ENCODE measurements at regions not wholly inside any gene's neighbourhood (a gene's known extent, or its start where the extent isn't known, plus 50 kb on each side); places are given as distances from the start of the nearest gene placed in this dataset.

- no peak for DNase-seq
- Histone ChIP-seq H3K27me3 (peaks cover 21% of the 10 kb centered on the region), H3K27ac (no peak overlapping the region), H3K4me3 (no peak overlapping the region), H3K36me3 (no peaks in the 10 kb centered on the region), H3K4me1 (no peaks in the 10 kb centered on the region), H3K9me3 (no peaks in the 10 kb centered on the region)
- in situ Hi-C loops (cut with MboI; ENCODE audit: low pct_ligation_motif_present in 1 of 4, low pct_unique_long_range_greater_than_20kb in 1 of 4, low sequenced_read_pairs in 3 of 4): no loop called here
- TF ChIP-seq POLR2A (IDR thresholded peaks at IDR 0.05): no peak
- TF ChIP-seq EP300 (IDR thresholded peaks at IDR 0.05; ENCODE audit: low read depth): no peak
- no peak for TF ChIP-seq CTCF (IDR thresholded peaks at IDR 0.05)
- no peak for TF ChIP-seq POLR2AphosphoS5 (IDR thresholded peaks at IDR 0.05)
- intact Hi-C loops (cut with DNase I; ENCODE audit: low total_unique reads): no loop called here
- 86 to 87% methylated on average over 1 to 5 of the region's 5 CpGs for WGBS, 2 donors (ENCODE audit: low coverage in 1 of 2)
These were observed 58.5 kb upstream of the CCDC167 start for GRCh38 chr6:37558168-37558567.

DNA sequence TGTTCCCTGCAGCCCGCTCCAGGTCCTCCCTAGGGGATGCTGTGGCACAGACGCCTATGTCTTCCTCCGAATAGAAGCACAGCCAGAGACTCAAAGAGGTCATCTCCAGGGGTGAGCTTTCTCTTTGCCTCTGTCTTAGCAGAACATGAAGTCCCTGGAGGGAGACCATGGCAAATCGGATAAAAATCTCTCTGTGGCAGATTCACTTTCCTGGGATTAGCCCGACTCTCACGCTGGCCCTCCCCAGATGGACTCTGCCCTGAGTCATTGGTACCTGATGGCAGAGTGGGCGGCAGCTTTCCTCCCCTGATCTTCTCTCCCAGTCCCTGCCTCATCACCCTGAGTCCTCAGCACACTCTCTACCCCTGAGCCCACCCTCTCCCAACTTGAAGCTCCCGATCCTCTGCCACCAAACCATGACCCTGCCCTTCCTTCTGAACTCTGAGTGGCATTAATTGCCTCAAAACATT lies 58.0 kb upstream of the CCDC167 start:
- Histone ChIP-seq H3K4me3 (no peak overlapping the region), H3K36me3 (no peaks in the 10 kb centered on the region), H3K27ac (no peak overlapping the region), H3K9me3 (no peaks in the 10 kb centered on the region), H3K4me1 (no peaks in the 10 kb centered on the region), H3K27me3 (peaks cover 21% of the 10 kb centered on the region)
- intact Hi-C loops (cut with DNase I; ENCODE audit: low total_unique reads): no loop called here
- WGBS, 2 donors (ENCODE audit: low coverage in 1 of 2): 71 to 74% methylated on average over 2 to 8 of the region's 8 CpGs
- DNase-seq: no peak
- in situ Hi-C loops (cut with MboI; ENCODE audit: low pct_ligation_motif_present in 1 of 4, low pct_unique_long_range_greater_than_20kb in 1 of 4, low sequenced_read_pairs in 3 of 4): no loop called here
- TF ChIP-seq POLR2A (IDR thresholded peaks at IDR 0.05) (no peak), EP300 (IDR thresholded peaks at IDR 0.05; ENCODE audit: low read depth) (no peak), CTCF (IDR thresholded peaks at IDR 0.05) (no peak), POLR2AphosphoS5 (IDR thresholded peaks at IDR 0.05) (no peak)

- H3K4me3 ChIP-seq: no peak overlapping the region
- in situ Hi-C loops (cut with MboI; ENCODE audit: low pct_ligation_motif_present in 1 of 4, low pct_unique_long_range_greater_than_20kb in 1 of 4, low sequenced_read_pairs in 3 of 4) (no loop called here), intact Hi-C loops (cut with DNase I; ENCODE audit: low total_unique reads) (no loop called here)
- DNase-seq: no peak
- TF ChIP-seq EP300 (IDR thresholded peaks at IDR 0.05; ENCODE audit: low read depth): no peak
- TF ChIP-seq POLR2A (IDR thresholded peaks at IDR 0.05): no peak
- no peak for TF ChIP-seq CTCF (IDR thresholded peaks at IDR 0.05)
- no peak for TF ChIP-seq POLR2AphosphoS5 (IDR thresholded peaks at IDR 0.05)
- H3K4me1 ChIP-seq: no peaks in the 10 kb centered on the region
- H3K9me3 ChIP-seq: no peaks in the 10 kb centered on the region
- 86% methylated on average over 15 of the region's 15 CpGs; no CpG with 5 or more reads in 1 of the 2 donors for WGBS, 2 donors (ENCODE audit: low coverage in 1 of 2)
- H3K27ac ChIP-seq: no peak overlapping the region
- no peaks in the 10 kb centered on the region for H3K36me3 ChIP-seq
- H3K27me3 ChIP-seq: peaks cover 21% of the 10 kb centered on the region
These were observed 57.4 kb upstream of the CCDC167 start for GRCh38 chr6:37556881-37557644.

DNA sequence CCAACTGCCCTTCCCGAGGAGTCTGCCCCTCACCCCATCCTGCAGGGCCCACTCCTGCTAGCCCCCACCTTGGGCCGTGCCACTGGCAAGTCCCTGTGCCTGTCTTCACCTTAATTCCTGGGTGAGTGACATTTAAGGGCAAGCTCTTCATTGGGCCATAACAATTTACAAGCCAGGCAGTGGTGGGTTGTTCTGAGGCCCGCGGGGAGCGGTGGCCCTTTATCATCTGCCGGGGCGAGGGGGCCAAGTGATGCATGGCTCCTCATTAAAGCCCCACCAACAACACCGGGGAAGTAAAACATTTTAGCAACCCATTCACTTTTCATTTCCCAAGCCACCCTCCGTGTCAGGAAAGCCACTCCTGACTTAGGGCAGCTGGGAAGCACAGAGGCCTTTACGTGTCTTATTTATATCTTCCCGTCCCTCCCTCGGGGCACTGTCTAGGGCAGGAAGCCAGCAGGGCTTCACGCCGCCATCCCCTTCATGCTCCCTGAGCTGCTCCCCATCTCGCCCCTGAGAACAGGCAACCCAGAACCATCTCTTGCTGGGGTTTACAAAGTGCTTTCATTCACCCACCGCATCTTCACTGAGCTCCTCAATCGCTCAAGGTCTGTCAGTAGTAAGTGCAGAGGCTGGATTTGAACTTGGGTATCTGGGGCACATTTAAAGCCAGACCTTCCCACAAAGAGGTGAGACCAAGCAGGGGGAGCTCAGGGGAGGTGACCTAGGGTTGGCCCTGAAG lies 55.5 kb upstream of the CCDC167 start:
- no peak for DNase-seq
- in situ Hi-C loops (cut with MboI; ENCODE audit: low pct_ligation_motif_present in 1 of 4, low pct_unique_long_range_greater_than_20kb in 1 of 4, low sequenced_read_pairs in 3 of 4): no loop called here
- H3K27me3 ChIP-seq: peaks cover 18% of the 10 kb centered on the region
- intact Hi-C loops (cut with DNase I; ENCODE audit: low total_unique reads): no loop called here
- H3K4me1 ChIP-seq: no peaks in the 10 kb centered on the region
- no peak overlapping the region for H3K27ac ChIP-seq
- TF ChIP-seq CTCF (IDR thresholded peaks at IDR 0.05) (no peak), POLR2A (IDR thresholded peaks at IDR 0.05) (no peak), EP300 (IDR thresholded peaks at IDR 0.05; ENCODE audit: low read depth) (no peak), POLR2AphosphoS5 (IDR thresholded peaks at IDR 0.05) (no peak)
- H3K36me3 ChIP-seq: no peaks in the 10 kb centered on the region
- 68 to 70% methylated on average over 6 to 17 of the region's 17 CpGs for WGBS, 2 donors (ENCODE audit: low coverage in 1 of 2)
- H3K9me3 ChIP-seq: no peaks in the 10 kb centered on the region
- no peak overlapping the region for H3K4me3 ChIP-seq
